ENCODE measurements at regions not wholly inside any gene's neighbourhood (a gene's known extent, or its start where the extent isn't known, plus 50 kb on each side); places are given as distances from the start of the nearest gene placed in this dataset.
"Not testable (repeated sequence)": the region's sequence is repeated elsewhere in the genome, so short reads cannot be mapped to it uniquely, and the experiment has no call there.

DNA sequence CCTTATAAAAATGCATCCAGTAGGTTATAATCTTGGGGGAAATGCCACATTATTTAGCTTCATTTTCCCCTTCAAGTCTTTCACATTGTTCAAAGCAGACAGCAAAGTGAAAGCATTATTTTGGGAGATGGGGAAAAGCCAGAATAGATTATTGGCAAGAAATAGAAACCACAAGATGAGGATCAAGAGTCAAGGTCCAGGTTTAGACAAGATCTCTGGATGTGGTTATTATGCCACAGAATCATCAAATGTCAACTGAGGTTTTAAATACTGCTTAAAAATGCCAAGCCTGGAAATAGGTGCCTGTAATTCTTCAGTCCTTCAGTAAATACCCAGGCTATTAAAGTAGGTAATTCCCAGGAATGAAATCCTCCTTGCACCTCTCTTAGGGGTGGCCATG lies 65.1 kb upstream of the ALOX12 start:
- TF ChIP-seq MYC (IDR thresholded peaks at IDR 0.05; ENCODE audit: low read depth, low read length) (no peak), POLR2A (IDR thresholded peaks at IDR 0.05; ENCODE audit: extremely low read depth, insufficient read length) (no peak)
- TF ChIP-seq, protein P1, sequence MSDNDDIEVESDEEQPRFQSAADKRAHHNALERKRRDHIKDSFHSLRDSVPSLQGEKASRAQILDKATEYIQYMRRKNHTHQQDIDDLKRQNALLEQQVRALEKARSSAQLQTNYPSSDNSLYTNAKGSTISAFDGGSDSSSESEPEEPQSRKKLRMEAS (IDR thresholded peaks at IDR 0.05; ENCODE audit: low read depth, low read length): no peak
- TF ChIP-seq, protein P2, sequence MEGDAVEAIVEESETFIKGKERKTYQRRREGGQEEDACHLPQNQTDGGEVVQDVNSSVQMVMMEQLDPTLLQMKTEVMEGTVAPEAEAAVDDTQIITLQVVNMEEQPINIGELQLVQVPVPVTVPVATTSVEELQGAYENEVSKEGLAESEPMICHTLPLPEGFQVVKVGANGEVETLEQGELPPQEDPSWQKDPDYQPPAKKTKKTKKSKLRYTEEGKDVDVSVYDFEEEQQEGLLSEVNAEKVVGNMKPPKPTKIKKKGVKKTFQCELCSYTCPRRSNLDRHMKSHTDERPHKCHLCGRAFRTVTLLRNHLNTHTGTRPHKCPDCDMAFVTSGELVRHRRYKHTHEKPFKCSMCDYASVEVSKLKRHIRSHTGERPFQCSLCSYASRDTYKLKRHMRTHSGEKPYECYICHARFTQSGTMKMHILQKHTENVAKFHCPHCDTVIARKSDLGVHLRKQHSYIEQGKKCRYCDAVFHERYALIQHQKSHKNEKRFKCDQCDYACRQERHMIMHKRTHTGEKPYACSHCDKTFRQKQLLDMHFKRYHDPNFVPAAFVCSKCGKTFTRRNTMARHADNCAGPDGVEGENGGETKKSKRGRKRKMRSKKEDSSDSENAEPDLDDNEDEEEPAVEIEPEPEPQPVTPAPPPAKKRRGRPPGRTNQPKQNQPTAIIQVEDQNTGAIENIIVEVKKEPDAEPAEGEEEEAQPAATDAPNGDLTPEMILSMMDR (IDR thresholded peaks at IDR 0.05; ENCODE audit: low read depth, low read length): no peak
- no peak for DNase-seq (ENCODE audit: low read depth)
- H3K4me3 ChIP-seq (ENCODE audit: low read depth, low read length): no peak overlapping the region

DNA sequence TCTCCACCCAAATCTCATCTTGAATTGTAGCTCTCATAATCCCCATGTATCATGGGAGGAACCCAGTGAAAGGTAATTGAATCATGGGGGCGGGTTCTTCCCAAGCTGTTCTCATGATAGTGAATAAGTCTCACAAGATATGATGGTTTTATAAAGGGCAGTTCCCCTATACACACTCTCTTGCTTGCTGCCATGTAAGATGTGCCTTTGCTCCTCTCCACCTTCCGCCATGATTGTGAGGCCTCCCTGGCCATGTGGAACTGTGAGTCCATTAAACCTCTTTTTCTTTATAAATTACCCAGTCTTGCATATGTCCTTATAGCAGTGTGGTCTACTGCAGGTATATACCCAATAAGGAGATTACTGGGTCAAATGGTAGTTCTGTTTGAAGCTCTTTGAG lies 61.3 kb upstream of the ALOX12 start:
- not testable (repeated sequence) for DNase-seq (ENCODE audit: low read depth); H3K4me3 ChIP-seq (ENCODE audit: low read depth, low read length)

DNA sequence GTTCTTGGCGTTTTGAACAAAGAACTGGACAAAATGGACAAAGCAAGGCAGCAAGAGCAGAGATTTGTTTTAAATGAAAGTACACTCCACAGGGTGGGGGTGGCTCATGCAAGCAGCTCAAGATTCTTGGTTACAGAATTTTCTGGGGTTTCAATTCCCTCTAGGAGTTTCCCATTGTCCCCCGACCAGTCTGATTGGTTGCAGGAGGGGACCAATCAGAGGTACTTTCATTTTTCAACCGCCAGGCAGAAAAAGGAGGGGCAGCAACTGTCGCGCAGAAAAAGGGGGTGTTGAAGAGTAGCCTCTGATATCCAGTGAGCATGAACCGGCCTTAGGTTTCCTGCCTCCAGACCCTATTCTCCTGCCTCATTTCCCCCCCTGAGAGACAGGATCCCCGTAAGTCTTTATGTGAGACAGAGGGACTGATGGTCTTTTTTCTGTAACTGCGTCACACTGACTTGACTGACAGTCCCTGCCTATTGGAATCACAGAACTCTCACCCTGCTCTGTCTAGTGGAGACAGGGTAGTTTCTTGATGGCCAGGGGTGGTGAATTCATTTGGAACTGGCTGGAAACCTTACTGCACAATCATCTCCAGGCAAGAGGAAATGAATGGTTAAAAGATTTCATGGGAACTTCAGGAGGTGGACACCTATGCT lies 59.4 kb upstream of the ALOX12 start:
- H3K4me3 ChIP-seq (ENCODE audit: low read depth, low read length): no peak overlapping the region
- TF ChIP-seq, protein P1 (IDR thresholded peaks at IDR 0.05; ENCODE audit: low read depth, low read length): no peak
- TF ChIP-seq, protein P2 (IDR thresholded peaks at IDR 0.05; ENCODE audit: low read depth, low read length): no peak
- TF ChIP-seq POLR2A (IDR thresholded peaks at IDR 0.05; ENCODE audit: extremely low read depth, insufficient read length) (no peak), MYC (IDR thresholded peaks at IDR 0.05; ENCODE audit: low read depth, low read length) (no peak)
- DNase-seq (ENCODE audit: low read depth): no peak

DNA sequence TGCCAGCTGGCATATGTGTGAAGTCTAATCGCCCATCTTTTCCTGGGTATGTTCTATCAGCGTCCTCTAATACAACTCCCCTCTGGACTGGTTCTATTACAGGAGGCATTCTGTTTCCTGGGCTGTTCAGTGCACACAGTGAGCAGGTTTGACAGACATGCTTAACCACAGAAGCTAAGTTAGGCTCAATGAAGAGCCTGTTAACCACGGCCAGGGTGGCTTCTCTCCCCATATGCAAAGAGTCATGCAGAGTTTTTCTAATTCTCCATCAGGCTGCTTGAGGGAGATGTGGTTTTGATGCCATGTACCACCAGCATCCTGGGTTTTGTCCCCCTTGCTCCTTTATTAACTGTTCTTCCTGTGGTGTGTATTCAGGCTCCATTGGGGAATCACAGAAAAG lies 57.2 kb upstream of the ALOX12 start:
- DNase-seq (ENCODE audit: low read depth): peak; percentile 28
- TF ChIP-seq, protein P1 (IDR thresholded peaks at IDR 0.05; ENCODE audit: low read depth, low read length): no peak
- TF ChIP-seq, protein P2 (IDR thresholded peaks at IDR 0.05; ENCODE audit: low read depth, low read length): no peak
- no peak for TF ChIP-seq MYC (IDR thresholded peaks at IDR 0.05; ENCODE audit: low read depth, low read length)
- H3K4me3 ChIP-seq (ENCODE audit: low read depth, low read length): peak overlapping the region; percentile 65

DNA sequence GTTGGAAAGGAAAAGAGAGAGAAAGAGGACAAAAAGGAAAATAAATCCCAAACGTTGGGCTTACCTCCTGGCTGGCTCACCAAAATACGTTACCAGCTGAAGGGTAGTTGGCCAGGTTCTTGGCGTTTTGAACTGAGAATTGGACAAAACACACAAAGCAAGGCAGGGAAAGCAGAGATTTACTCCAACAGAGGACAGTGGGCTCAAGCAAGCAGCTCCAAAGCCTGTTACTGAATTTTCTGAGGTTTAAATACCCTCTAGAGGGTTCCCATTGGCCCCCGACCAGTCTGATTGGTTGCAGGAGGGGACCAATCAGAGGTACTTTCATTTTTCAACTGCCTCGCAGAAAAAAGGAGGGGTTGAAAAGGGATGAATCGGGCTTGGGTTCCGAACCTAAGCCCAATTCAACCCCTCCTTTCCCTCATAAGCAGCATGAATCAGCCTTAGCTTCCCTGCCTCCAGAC lies 55.6 kb upstream of the ALOX12 start:
- peak overlapping the region; percentile 65 for H3K4me3 ChIP-seq (ENCODE audit: low read depth, low read length)
- peak; percentile 51 for DNase-seq (ENCODE audit: low read depth)
- TF ChIP-seq, protein P1 (IDR thresholded peaks at IDR 0.05; ENCODE audit: low read depth, low read length): no peak
- TF ChIP-seq POLR2A (IDR thresholded peaks at IDR 0.05; ENCODE audit: extremely low read depth, insufficient read length) (no peak), MYC (IDR thresholded peaks at IDR 0.05; ENCODE audit: low read depth, low read length) (no peak)
- TF ChIP-seq, protein P2 (IDR thresholded peaks at IDR 0.05; ENCODE audit: low read depth, low read length): no peak

DNA sequence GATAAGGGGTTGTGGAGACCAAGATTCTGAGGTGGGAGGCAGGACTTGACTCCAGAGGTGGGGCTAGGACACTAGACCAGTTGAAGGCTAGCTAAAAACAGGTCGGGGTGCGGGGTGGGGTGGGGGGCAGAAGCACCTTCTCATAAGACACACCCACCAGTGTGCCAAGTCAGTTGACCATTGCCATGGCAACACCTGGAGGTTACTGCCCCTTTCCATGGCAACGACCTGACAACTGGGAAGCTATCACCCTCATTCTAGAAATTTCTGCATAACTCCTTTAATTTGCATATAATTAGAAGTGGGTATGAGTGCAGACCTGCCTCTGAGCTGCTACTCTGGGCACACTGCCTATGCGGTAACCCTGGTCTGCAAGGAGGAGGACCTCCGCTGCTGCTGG lies 53.9 kb upstream of the ALOX12 start:
- H3K4me3 ChIP-seq (ENCODE audit: low read depth, low read length): no peak overlapping the region
- no peak for TF ChIP-seq POLR2A (IDR thresholded peaks at IDR 0.05; ENCODE audit: extremely low read depth, insufficient read length)
- TF ChIP-seq MYC (IDR thresholded peaks at IDR 0.05; ENCODE audit: low read depth, low read length): no peak
- DNase-seq (ENCODE audit: low read depth): no peak

DNA sequence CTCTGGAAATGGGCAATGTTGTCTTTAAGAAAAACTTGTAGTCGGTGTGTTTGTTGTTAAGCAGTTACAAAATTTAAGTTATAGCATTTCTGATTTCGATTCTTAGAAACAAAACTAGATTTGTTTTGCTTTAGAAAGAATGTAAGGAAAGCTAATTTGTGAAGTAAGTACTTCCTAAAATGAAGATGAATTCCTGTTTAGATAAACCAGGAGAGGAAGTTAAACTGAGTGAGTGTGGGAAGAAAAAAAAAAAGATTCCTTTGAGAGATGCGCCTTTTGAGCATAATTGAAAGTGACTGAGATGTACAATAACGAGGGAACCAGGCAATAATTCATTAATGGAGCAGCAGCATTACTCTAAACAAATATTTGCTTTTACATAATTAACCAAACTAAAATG lies 52.4 kb upstream of the ALOX12 start:
- no peak for TF ChIP-seq POLR2A (IDR thresholded peaks at IDR 0.05; ENCODE audit: extremely low read depth, insufficient read length)
- TF ChIP-seq, protein P2 (IDR thresholded peaks at IDR 0.05; ENCODE audit: low read depth, low read length): no peak
- no peak for TF ChIP-seq MYC (IDR thresholded peaks at IDR 0.05; ENCODE audit: low read depth, low read length)
- TF ChIP-seq, protein P1 (IDR thresholded peaks at IDR 0.05; ENCODE audit: low read depth, low read length): no peak
- no peak overlapping the region for H3K4me3 ChIP-seq (ENCODE audit: low read depth, low read length)
- no peak for DNase-seq (ENCODE audit: low read depth)
